Liver (tissue), 8 donors: ENCODE measurements at regions not wholly inside any gene's neighbourhood (a gene's known extent, or its start where the extent isn't known, plus 50 kb on each side); places are given as distances from the start of the nearest gene placed in this dataset.

Experiments used
- DNase-seq: peaks from one replicate; pipeline ENCODE4 v3.0.0-alpha.2; 2017; ENCODE audit warnings: low spot score
- H3K27ac ChIP-seq, 2 donors: one replicate each; pipeline ENCODE4 v1.7.0; 2013; ENCODE audit warnings: inconsistent platforms in 2 of 2, low read length in 2 of 2, control low read depth in 1 of 2, low read depth in 1 of 2, mild to moderate bottlenecking in 1 of 2
- H3K27me3 ChIP-seq, 4 donors: one replicate each; pipeline versions ENCODE4 v1.6.1 to v1.7.0; 2013; ENCODE audit warnings: low read length in 3 of 4, inconsistent platforms in 1 of 4, mild to moderate bottlenecking in 1 of 4, moderate library complexity in 1 of 4; ENCODE audit not compliant: control insufficient read depth in 4 of 4, insufficient read depth in 4 of 4
- H3K36me3 ChIP-seq, 4 donors: one replicate each; pipeline versions ENCODE4 v1.6.1 to v1.7.0; 2013; ENCODE audit warnings: low read length in 3 of 4, mild to moderate bottlenecking in 3 of 4, low read depth in 1 of 4, moderate library complexity in 1 of 4; ENCODE audit not compliant: control insufficient read depth in 4 of 4, insufficient read depth in 3 of 4
- H3K4me1 ChIP-seq, 4 donors: one replicate each; pipeline versions ENCODE4 v1.6.1 to v1.7.0; 2013; ENCODE audit warnings: low read length in 3 of 4, mild to moderate bottlenecking in 3 of 4, moderate library complexity in 1 of 4; ENCODE audit not compliant: control insufficient read depth in 4 of 4, insufficient read depth in 4 of 4
- H3K4me3 ChIP-seq, 3 donors: one replicate each; pipeline versions ENCODE4 v1.6.1 to v1.7.0; 2013; ENCODE audit warnings: low read length in 3 of 3, control low read depth in 1 of 3, low read depth in 1 of 3, mild to moderate bottlenecking in 1 of 3
- H3K9ac ChIP-seq, 2 donors: one replicate each; pipeline ENCODE4 v1.7.0; 2013; ENCODE audit warnings: low read length in 2 of 2, mild to moderate bottlenecking in 2 of 2, moderate library complexity in 2 of 2, control low read depth in 1 of 2, low read depth in 1 of 2
- H3K9me3 ChIP-seq, 4 donors: one replicate each; pipeline versions ENCODE4 v1.6.1 to v1.7.0; 2013; ENCODE audit warnings: low read length in 3 of 4; ENCODE audit not compliant: control insufficient read depth in 4 of 4
- EGR1 ChIP-seq, 2 donors: IDR thresholded peaks; 2 replicates each; pipeline ENCODE4 v1.6.1; 2016 to 2018; ENCODE audit warnings: antibody characterized with exemption in 2 of 2, low read depth in 2 of 2
- FOXA1 ChIP-seq: IDR thresholded peaks from 2 replicates; pipeline ENCODE4 v1.6.1; 2016; ENCODE audit warnings: antibody characterized with exemption
- FOXA2 ChIP-seq: IDR thresholded peaks from 2 replicates; pipeline ENCODE4 v1.6.1; 2016; ENCODE audit warnings: antibody characterized with exemption
- GABPA ChIP-seq, 2 donors: IDR thresholded peaks in 1 of 2; conservative IDR thresholded peaks in 1 of 2; 2 replicates each; pipeline ENCODE4 v1.6.1; 2016; ENCODE audit warnings: antibody characterized with exemption in 2 of 2, mild to moderate bottlenecking in 1 of 2, moderate library complexity in 1 of 2
- HNF4A ChIP-seq, 2 donors: conservative IDR thresholded peaks; 2 replicates each; pipeline ENCODE4 v1.6.1; 2016; ENCODE audit warnings: antibody characterized with exemption in 2 of 2, mild to moderate bottlenecking in 2 of 2
- HNF4G ChIP-seq: IDR thresholded peaks from 2 replicates; pipeline ENCODE4 v1.6.1; 2016; ENCODE audit warnings: antibody characterized with exemption
- JUND ChIP-seq, 2 donors: IDR thresholded peaks; 2 replicates each; pipeline ENCODE4 v1.6.1; 2016; ENCODE audit warnings: antibody characterized with exemption in 2 of 2
- RXRA ChIP-seq, 2 donors: IDR thresholded peaks; 2 replicates each; pipeline ENCODE4 v1.6.1; 2017 to 2018; ENCODE audit warnings: antibody characterized with exemption in 2 of 2, mild to moderate bottlenecking in 1 of 2
- SP1 ChIP-seq: IDR thresholded peaks from 2 replicates; pipeline ENCODE4 v1.6.1; 2018; ENCODE audit warnings: antibody characterized with exemption, mild to moderate bottlenecking
- TAF1 ChIP-seq: conservative IDR thresholded peaks from 2 replicates; pipeline ENCODE4 v1.6.1; 2016; ENCODE audit warnings: antibody characterized with exemption, mild to moderate bottlenecking
- YY1 ChIP-seq: IDR thresholded peaks from 2 replicates; pipeline ENCODE4 v1.6.1; 2016; ENCODE audit warnings: antibody characterized with exemption, mild to moderate bottlenecking
- WGBS: extraction: QIAGEN DNeasy Blood & Tissue Kit; methylation state at CpG from one replicate; pipeline ENCODE4 v1.1.7; 2013; 5-methylcytosine and 5-hydroxymethylcytosine counted together
- TF ChIP-seq, protein P1 (sequence below): IDR thresholded peaks from 2 replicates; pipeline ENCODE4 v1.6.1; 2016; ENCODE audit warnings: antibody characterized with exemption
- TF ChIP-seq, protein P2 (sequence below): IDR thresholded peaks from 2 replicates; pipeline ENCODE4 v1.6.1; 2016; ENCODE audit warnings: antibody characterized with exemption
- TF ChIP-seq, protein P3 (sequence below): IDR thresholded peaks from 2 replicates; pipeline ENCODE4 v1.6.1; 2016; ENCODE audit warnings: antibody characterized with exemption, mild to moderate bottlenecking
- TF ChIP-seq, protein P4 (sequence below): fragments of 150-350 bp; IDR thresholded peaks from 2 replicates; pipeline ENCODE4 v1.5.1; 2017; ENCODE audit warnings: improper control_type of control experiment, low read depth, low read length; ENCODE audit not compliant: missing input control
- TF ChIP-seq, protein P5 (sequence below): IDR thresholded peaks from 2 replicates; pipeline ENCODE4 v1.6.1; 2016; ENCODE audit warnings: antibody characterized with exemption
- donor health status: healthy.
- donor health status: healthy.
- donor health status: healthy.
- donor health status: healthy.
- donor health status: healthy.

DNA sequence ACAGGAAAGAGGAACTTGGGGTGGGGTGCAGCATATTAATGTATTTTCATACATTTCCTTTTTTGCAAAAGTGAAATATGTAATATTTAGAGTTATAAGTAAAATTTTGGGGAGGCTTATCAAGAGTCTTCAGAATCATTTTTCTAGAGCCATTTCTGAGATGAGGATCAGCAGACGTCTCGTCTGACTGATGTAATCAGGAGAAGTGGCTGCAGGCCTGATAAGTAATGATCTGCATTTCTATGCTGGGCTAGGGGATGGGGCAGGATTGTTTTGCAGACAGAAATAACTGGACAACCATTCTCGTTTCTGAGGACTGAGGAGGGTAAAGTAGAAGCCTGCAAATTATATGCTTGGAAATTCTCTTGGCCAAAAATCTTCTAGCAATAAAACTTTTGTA, 89.2 kb upstream of the ARGLU1 start:
- WGBS, result 46% methylated on average over 3 of the region's 3 CpGs
- Histone ChIP-seq H3K9ac (no peak overlapping the region), H3K27me3 (peaks cover 0 to 4% (median 0%) of the 10 kb centered on the region in 4 donors), H3K4me1 (no peaks in the 10 kb centered on the region), H3K27ac (no peak overlapping the region), H3K36me3 (no peaks in the 10 kb centered on the region), H3K9me3 (peaks cover 0 to 3% (median 0%) of the 10 kb centered on the region in 4 donors), H3K4me3 (no peak overlapping the region)
- no peak for DNase-seq
- TF ChIP-seq EGR1 (IDR thresholded peaks at IDR 0.05; ENCODE audit: low read depth in 2 of 2), result no peak
- TF ChIP-seq, protein P1, sequence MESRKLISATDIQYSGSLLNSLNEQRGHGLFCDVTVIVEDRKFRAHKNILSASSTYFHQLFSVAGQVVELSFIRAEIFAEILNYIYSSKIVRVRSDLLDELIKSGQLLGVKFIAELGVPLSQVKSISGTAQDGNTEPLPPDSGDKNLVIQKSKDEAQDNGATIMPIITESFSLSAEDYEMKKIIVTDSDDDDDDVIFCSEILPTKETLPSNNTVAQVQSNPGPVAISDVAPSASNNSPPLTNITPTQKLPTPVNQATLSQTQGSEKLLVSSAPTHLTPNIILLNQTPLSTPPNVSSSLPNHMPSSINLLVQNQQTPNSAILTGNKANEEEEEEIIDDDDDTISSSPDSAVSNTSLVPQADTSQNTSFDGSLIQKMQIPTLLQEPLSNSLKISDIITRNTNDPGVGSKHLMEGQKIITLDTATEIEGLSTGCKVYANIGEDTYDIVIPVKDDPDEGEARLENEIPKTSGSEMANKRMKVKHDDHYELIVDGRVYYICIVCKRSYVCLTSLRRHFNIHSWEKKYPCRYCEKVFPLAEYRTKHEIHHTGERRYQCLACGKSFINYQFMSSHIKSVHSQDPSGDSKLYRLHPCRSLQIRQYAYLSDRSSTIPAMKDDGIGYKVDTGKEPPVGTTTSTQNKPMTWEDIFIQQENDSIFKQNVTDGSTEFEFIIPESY, result no peak
- TF ChIP-seq JUND (IDR thresholded peaks at IDR 0.05), result no peak
- no peak for TF ChIP-seq FOXA2
- no peak for TF ChIP-seq SP1
- TF ChIP-seq TAF1, result no peak

DNA sequence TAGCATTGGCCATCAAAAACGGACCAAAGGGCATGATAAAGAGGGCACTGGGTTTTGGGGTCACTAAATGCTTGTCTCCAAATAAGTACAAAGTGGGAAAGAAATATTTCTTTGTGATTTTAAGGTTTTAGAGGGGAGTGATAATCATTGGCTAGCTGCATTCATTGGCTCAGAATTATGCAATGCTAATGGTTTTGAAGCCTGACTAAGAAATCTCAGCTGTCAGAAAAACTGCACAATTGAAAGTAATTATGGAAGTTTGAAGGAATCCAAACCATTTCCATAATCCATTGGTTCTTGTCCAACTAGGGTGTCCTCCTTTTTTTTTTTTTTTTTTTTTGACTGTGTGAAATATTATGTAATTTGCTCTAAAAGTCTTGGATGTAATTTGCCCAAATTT, 88.2 kb upstream of the ARGLU1 start:
- no peak overlapping the region for H3K9ac ChIP-seq
- H3K9me3 ChIP-seq, result peaks cover 0 to 3% (median 0%) of the 10 kb centered on the region in 4 donors
- H3K27me3 ChIP-seq, result peaks cover 0 to 4% (median 0%) of the 10 kb centered on the region in 4 donors
- TF ChIP-seq, protein P2, sequence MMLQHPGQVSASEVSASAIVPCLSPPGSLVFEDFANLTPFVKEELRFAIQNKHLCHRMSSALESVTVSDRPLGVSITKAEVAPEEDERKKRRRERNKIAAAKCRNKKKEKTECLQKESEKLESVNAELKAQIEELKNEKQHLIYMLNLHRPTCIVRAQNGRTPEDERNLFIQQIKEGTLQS, result no peak
- no peak for TF ChIP-seq FOXA2
- TF ChIP-seq FOXA1, result no peak
- TF ChIP-seq HNF4A (conservative IDR thresholded peaks at IDR 0.05), result no peak
- TF ChIP-seq RXRA (IDR thresholded peaks at IDR 0.05), result no peak
- no peak for TF ChIP-seq TAF1
- no peak for TF ChIP-seq YY1
- TF ChIP-seq JUND (IDR thresholded peaks at IDR 0.05), result no peak
- TF ChIP-seq, protein P3, sequence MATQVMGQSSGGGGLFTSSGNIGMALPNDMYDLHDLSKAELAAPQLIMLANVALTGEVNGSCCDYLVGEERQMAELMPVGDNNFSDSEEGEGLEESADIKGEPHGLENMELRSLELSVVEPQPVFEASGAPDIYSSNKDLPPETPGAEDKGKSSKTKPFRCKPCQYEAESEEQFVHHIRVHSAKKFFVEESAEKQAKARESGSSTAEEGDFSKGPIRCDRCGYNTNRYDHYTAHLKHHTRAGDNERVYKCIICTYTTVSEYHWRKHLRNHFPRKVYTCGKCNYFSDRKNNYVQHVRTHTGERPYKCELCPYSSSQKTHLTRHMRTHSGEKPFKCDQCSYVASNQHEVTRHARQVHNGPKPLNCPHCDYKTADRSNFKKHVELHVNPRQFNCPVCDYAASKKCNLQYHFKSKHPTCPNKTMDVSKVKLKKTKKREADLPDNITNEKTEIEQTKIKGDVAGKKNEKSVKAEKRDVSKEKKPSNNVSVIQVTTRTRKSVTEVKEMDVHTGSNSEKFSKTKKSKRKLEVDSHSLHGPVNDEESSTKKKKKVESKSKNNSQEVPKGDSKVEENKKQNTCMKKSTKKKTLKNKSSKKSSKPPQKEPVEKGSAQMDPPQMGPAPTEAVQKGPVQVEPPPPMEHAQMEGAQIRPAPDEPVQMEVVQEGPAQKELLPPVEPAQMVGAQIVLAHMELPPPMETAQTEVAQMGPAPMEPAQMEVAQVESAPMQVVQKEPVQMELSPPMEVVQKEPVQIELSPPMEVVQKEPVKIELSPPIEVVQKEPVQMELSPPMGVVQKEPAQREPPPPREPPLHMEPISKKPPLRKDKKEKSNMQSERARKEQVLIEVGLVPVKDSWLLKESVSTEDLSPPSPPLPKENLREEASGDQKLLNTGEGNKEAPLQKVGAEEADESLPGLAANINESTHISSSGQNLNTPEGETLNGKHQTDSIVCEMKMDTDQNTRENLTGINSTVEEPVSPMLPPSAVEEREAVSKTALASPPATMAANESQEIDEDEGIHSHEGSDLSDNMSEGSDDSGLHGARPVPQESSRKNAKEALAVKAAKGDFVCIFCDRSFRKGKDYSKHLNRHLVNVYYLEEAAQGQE, result no peak
- no peak for TF ChIP-seq GABPA (IDR thresholded peaks at IDR 0.05 in 1 of 2, conservative IDR thresholded peaks at IDR 0.05 in 1 of 2)
- no peak for TF ChIP-seq HNF4G
- TF ChIP-seq SP1, result no peak
- TF ChIP-seq, protein P1, result no peak
- TF ChIP-seq, protein P4, sequence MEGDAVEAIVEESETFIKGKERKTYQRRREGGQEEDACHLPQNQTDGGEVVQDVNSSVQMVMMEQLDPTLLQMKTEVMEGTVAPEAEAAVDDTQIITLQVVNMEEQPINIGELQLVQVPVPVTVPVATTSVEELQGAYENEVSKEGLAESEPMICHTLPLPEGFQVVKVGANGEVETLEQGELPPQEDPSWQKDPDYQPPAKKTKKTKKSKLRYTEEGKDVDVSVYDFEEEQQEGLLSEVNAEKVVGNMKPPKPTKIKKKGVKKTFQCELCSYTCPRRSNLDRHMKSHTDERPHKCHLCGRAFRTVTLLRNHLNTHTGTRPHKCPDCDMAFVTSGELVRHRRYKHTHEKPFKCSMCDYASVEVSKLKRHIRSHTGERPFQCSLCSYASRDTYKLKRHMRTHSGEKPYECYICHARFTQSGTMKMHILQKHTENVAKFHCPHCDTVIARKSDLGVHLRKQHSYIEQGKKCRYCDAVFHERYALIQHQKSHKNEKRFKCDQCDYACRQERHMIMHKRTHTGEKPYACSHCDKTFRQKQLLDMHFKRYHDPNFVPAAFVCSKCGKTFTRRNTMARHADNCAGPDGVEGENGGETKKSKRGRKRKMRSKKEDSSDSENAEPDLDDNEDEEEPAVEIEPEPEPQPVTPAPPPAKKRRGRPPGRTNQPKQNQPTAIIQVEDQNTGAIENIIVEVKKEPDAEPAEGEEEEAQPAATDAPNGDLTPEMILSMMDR, result no peak
- TF ChIP-seq, protein P5, sequence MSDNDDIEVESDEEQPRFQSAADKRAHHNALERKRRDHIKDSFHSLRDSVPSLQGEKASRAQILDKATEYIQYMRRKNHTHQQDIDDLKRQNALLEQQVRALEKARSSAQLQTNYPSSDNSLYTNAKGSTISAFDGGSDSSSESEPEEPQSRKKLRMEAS, result no peak
- WGBS, result 42% methylated on average over 1 of the region's 1 CpG
- no peak overlapping the region for H3K27ac ChIP-seq
- no peak for DNase-seq
- H3K36me3 ChIP-seq, result no peaks in the 10 kb centered on the region
- H3K4me3 ChIP-seq, result no peak overlapping the region
- H3K4me1 ChIP-seq, result no peaks in the 10 kb centered on the region
